SH-SY5Y (cell line): ENCODE measurements at regions not wholly inside any gene's neighbourhood (a gene's known extent, or its start where the extent isn't known, plus 50 kb on each side); places are given as distances from the start of the nearest gene placed in this dataset.

Experiments used
- GATA2 ChIP-seq: IDR thresholded peaks from 2 replicates; pipeline ENCODE4 v1.6.1; 2011; ENCODE audit warnings: mild to moderate bottlenecking, low read depth, low read length
- GATA3 ChIP-seq: IDR thresholded peaks from 2 replicates; pipeline ENCODE4 v1.6.1; 2011; ENCODE audit warnings: low read depth, mild to moderate bottlenecking, low read length, moderate library complexity

DNA sequence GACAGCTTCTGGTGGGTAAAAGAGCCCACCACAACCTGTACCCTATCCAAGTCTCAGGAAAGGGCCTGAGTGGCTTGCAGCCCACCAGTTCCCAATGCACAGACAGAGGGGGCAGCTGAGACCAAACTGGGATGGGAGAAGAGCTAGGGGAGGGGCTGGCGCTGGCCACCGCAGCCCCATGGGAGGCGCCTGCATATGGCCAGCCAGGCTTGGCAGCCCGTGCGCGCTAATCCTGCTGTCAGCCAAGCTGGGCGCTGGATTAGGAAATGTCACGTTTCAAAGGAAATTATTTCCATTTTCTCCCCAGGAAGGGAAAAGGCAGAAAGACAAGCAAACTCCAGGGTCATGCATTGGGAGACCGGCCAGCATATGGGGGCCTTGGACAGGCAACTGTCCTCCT lies 236.8 kb downstream of the BUD13 start:
- TF ChIP-seq GATA3 (no peak), GATA2 (no peak)
